DND-41 (cell line): ENCODE measurements at regions not wholly inside any gene's neighbourhood (a gene's known extent, or its start where the extent isn't known, plus 50 kb on each side); places are given as distances from the start of the nearest gene placed in this dataset.

Experiments used
- ATAC-seq: fragments of 200-7000 bp; cut with Tn5 transposase; 3 replicates; pipeline ENCODE4 v1.9.1; 2021; ENCODE audit warnings: low read depth; ENCODE audit not compliant: insufficient read depth
- DNase-seq: peaks from one replicate; pipeline ENCODE4 v3.0.0-alpha.2; 2020
- H2AFZ ChIP-seq: 2 replicates; pipeline ENCODE4 v1.6.0; 2012; ENCODE audit warnings: low read depth, low read length
- H3K27ac ChIP-seq: 2 replicates; pipeline ENCODE4 v1.5.1; 2012; ENCODE audit warnings: low read length, inconsistent platforms
- H3K27me3 ChIP-seq: fragments of 200-600 bp; sonication (generic); 2 replicates; pipeline ENCODE4 v1.6.0; 2012; ENCODE audit warnings: low read length, mild to moderate bottlenecking, inconsistent platforms; ENCODE audit not compliant: insufficient read depth, poor library complexity
- H3K36me3 ChIP-seq: 2 replicates; pipeline ENCODE4 v1.5.1; 2012; ENCODE audit warnings: low read length, inconsistent platforms; ENCODE audit not compliant: insufficient read depth
- H3K4me1 ChIP-seq: 2 replicates; pipeline ENCODE4 v1.5.1; 2012; ENCODE audit warnings: mild to moderate bottlenecking, low read length; ENCODE audit not compliant: insufficient read depth
- H3K4me2 ChIP-seq: 2 replicates; pipeline ENCODE4 v1.6.0; 2012; ENCODE audit warnings: mild to moderate bottlenecking, moderate library complexity, low read length, inconsistent platforms; ENCODE audit not compliant: insufficient read depth
- H3K4me3 ChIP-seq, 2 experiments: fragments of 200-600 bp in 1 of 2; shearing (Covaris generic) in 1 of 2; 2 replicates each; pipeline ENCODE4 v1.5.1; 2012 to 2016; ENCODE audit warnings: inconsistent platforms in 2 of 2, low read length in 2 of 2, mild to moderate bottlenecking in 2 of 2, low read depth in 1 of 2, moderate library complexity in 1 of 2
- H3K79me2 ChIP-seq: 2 replicates; pipeline ENCODE4 v1.6.0; 2012; ENCODE audit warnings: low read length, inconsistent platforms; ENCODE audit not compliant: insufficient read depth
- H3K9ac ChIP-seq: 2 replicates; pipeline ENCODE4 v1.6.0; 2012; ENCODE audit warnings: low read depth, mild to moderate bottlenecking, inconsistent platforms, low read length, moderate library complexity
- H3K9me3 ChIP-seq: 2 replicates; pipeline ENCODE4 v1.5.1; 2012; ENCODE audit warnings: low read length, moderate library complexity, mild to moderate bottlenecking, inconsistent platforms; ENCODE audit not compliant: insufficient read depth, severe bottlenecking
- H4K20me1 ChIP-seq: 2 replicates; pipeline ENCODE4 v1.6.0; 2012; ENCODE audit warnings: low read length; ENCODE audit not compliant: insufficient read depth
- CTCF ChIP-seq: IDR thresholded peaks from 2 replicates; pipeline ENCODE4 v1.5.1; 2012; ENCODE audit warnings: borderline replicate concordance, low read length, moderate library complexity, mild to moderate bottlenecking; ENCODE audit not compliant: poor library complexity, severe bottlenecking; ENCODE audit errors: extremely low read depth
- EZH2 ChIP-seq: IDR thresholded peaks from 3 replicates; pipeline ENCODE4 v1.6.1; 2012; ENCODE audit warnings: borderline replicate concordance, low read depth, mild to moderate bottlenecking, moderate library complexity, low read length, inconsistent platforms; ENCODE audit not compliant: severe bottlenecking

GRCh38 chr4:123484291-123484926 is 87.8 kb downstream of the SPRY1 start:
- DNase-seq, result no peak
- TF ChIP-seq CTCF (no peak), EZH2 (no peak)

GRCh38 chr4:123485601-123486000 is 89.0 kb downstream of the SPRY1 start:
- ATAC-seq (no peak), DNase-seq (no peak)
- Histone ChIP-seq H3K9me3 (no peaks in the 10 kb centered on the region), H3K4me3 (no peak overlapping the region), H3K9ac (no peak overlapping the region), H3K27ac (no peak overlapping the region), H3K27me3 (no peaks in the 10 kb centered on the region), H3K36me3 (no peaks in the 10 kb centered on the region), H3K4me2 (no peak overlapping the region), H2AFZ (no peak overlapping the region), H3K79me2 (no peaks in the 10 kb centered on the region), H3K4me1 (no peaks in the 10 kb centered on the region), H4K20me1 (no peaks in the 10 kb centered on the region)
- no peak for TF ChIP-seq EZH2
- no peak for TF ChIP-seq CTCF

More at GRCh38 chr4:123484291-123484926, 87.8 kb downstream of the SPRY1 start:
- Histone ChIP-seq H3K9me3 (no peaks in the 10 kb centered on the region), H3K4me1 (no peaks in the 10 kb centered on the region), H3K4me3 (no peak overlapping the region), H4K20me1 (no peaks in the 10 kb centered on the region), H3K9ac (no peak overlapping the region), H3K79me2 (no peaks in the 10 kb centered on the region), H3K4me2 (no peak overlapping the region), H3K27ac (no peak overlapping the region), H2AFZ (no peak overlapping the region), H3K36me3 (no peaks in the 10 kb centered on the region), H3K27me3 (no peaks in the 10 kb centered on the region)
- ATAC-seq, result no peak

DNA sequence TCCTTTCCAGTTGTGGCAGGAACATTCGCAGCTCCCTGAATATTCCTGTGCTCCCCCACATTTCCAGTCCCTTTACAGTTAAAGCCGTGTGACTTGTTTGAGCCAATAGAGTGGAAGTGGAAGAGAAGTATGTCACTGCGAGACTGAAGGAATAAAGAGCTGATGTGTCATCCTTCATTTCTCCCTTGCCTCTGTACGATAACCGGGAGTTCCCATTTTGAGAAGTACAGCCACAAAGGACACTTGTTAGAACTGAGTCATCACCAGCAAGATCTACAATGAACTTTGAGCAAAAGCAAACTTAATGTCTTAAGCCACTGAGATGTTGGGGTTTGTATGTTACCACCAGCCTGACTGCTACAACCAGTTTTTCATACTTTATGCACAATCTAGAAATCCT is 92.3 kb downstream of the SPRY1 start:
- Histone ChIP-seq H2AFZ (no peak overlapping the region), H3K4me1 (no peaks in the 10 kb centered on the region), H3K4me2 (no peak overlapping the region), H3K27ac (no peak overlapping the region), H3K4me3 (no peak overlapping the region), H4K20me1 (no peaks in the 10 kb centered on the region), H3K9me3 (no peaks in the 10 kb centered on the region), H3K79me2 (no peaks in the 10 kb centered on the region), H3K9ac (no peak overlapping the region), H3K27me3 (no peaks in the 10 kb centered on the region), H3K36me3 (no peaks in the 10 kb centered on the region)
- no peak for DNase-seq
- TF ChIP-seq EZH2, result no peak
- TF ChIP-seq CTCF, result no peak
- no peak for ATAC-seq
